Activated T-helper 2 cell treated with anti-CD3 and anti-CD28 coated beads, Interferon-gamma antibody, Interleukin-2, Interleukin-4, amounts not matched to agents 10 μg/mL and 5 μg/mL and 100 μg/mL, durations not matched to agents 14 hours and 24 hours and 36 hours (primary cell): ENCODE measurements at regions not wholly inside any gene's neighbourhood (a gene's known extent, or its start where the extent isn't known, plus 50 kb on each side); places are given as distances from the start of the nearest gene placed in this dataset.

Source experiments
- DNase-seq: peaks from one replicate; pipeline ENCODE4 v3.0.0; 2021; ENCODE audit warnings: low spot score
- H3K27ac Mint-ChIP-seq: one replicate; pipeline ENCODE4 v1.8.0; 2021; ENCODE audit warnings: mixed read lengths
- H3K27me3 Mint-ChIP-seq: one replicate; pipeline ENCODE4 v1.8.0; 2021; ENCODE audit warnings: low read depth, mixed read lengths
- H3K36me3 Mint-ChIP-seq: one replicate; pipeline ENCODE4 v1.8.0; 2021; ENCODE audit warnings: low read depth, mixed read lengths
- H3K4me1 Mint-ChIP-seq: one replicate; pipeline ENCODE4 v1.8.0; 2021; ENCODE audit warnings: low read depth, mixed read lengths
- H3K4me3 Mint-ChIP-seq: one replicate; pipeline ENCODE4 v1.8.0; 2021; ENCODE audit warnings: low read depth, mild to moderate bottlenecking, moderate library complexity, mixed read lengths
- H3K9me3 Mint-ChIP-seq: one replicate; pipeline ENCODE4 v1.8.0; 2021; ENCODE audit warnings: mixed read lengths
- intact Hi-C: fragments of 100-400 bp; cut with micrococcal nuclease; formaldehyde crosslinking; loops from one replicate; pipeline ENCODE4 v1.15.1; 2023

DNA sequence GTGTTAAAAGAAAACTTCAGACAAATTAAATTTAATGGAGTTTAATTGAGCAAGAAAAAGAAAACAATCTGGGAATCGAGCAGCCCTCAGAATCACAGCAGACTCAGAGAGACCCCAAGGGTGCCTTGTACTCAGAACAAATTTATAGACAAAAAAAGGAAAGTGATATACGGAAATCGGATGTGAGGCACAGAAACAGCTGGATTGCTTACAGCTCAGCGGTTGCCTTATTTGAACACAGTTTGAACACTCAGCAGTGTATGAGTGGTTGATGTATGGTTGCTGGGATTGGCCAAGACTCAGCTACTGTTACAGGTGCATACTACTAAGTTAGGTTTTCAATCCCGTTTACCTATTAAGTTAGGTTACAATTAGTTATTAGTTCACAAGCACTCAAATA lies 103.8 kb upstream of the LYZL1 start:
- intact Hi-C loops: no loop called here
- Mint-ChIP-seq H3K27me3 (no peaks in the 10 kb centered on the region), H3K27ac (no peak overlapping the region), H3K4me1 (no peaks in the 10 kb centered on the region), H3K4me3 (no peak overlapping the region), H3K9me3 (no peaks in the 10 kb centered on the region), H3K36me3 (no peaks in the 10 kb centered on the region)
- DNase-seq: no peak

DNA sequence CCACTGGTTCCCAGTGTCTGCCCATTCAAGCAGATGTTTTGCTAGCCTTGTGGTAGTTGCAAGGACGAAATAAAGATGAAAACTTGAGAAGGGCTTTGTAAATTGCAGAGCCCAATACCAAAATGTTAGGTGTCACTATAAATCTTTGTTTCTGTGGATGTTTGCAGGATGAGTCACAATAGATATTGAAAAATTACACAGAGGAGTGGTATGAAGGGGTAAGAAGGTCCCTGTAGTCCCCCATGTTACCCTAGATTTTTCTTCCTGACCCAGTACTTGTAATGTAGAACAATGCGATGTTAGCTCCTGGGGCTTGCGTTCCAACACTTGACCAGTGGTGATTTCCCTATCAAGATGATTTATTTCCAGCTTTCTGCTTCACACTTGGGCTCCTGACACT lies 102.6 kb upstream of the LYZL1 start:
- Mint-ChIP-seq H3K4me1 (no peaks in the 10 kb centered on the region), H3K4me3 (no peak overlapping the region), H3K9me3 (no peaks in the 10 kb centered on the region), H3K36me3 (no peaks in the 10 kb centered on the region), H3K27me3 (peaks cover 3% of the 10 kb centered on the region), H3K27ac (no peak overlapping the region)
- no peak for DNase-seq
- intact Hi-C loops: no loop called here

DNA sequence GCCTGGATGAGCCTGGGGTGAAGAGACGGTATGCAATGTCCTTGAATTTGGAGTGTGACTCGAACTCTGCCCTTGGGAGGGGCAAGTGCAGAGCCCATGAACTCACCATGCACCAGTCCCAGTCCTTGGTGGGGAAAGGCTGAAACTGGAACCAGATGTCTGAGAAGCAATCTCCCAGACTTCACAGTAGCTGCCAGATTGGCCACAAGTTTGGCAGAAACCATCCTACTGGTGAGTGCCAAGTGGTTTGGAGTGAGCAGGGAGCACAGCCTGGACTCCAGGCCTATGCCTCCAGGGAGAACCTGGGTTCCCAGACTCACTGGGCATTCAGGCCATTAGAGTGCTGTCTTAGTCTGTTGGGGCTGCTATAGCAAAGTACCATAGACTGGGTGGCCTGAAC lies 99.6 kb upstream of the LYZL1 start:
- Mint-ChIP-seq H3K4me1 (no peaks in the 10 kb centered on the region), H3K36me3 (no peaks in the 10 kb centered on the region), H3K4me3 (no peak overlapping the region), H3K9me3 (no peaks in the 10 kb centered on the region), H3K27ac (no peak overlapping the region), H3K27me3 (peaks cover 4% of the 10 kb centered on the region)
- DNase-seq: no peak
- intact Hi-C loops: no loop called here

DNA sequence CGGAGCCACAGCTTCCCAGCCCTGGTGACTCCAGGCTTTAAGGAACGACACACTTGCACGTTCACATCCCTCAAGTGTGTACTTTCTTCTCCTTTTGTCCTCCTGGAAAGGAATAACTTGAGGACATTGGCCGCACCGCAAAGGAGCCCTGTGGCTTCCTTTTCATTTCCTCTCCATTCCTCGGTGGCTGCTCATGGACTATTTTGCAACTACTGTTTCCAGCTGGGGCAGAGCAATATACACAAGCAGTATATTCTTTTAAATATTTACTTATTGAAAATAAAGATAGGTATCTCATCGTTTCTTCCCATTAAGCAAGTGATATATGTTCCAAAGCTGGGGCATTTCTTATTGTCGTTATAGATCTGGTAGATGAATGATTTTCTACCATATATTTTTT lies 97.2 kb upstream of the LYZL1 start:
- intact Hi-C loops: no loop called here
- DNase-seq: no peak
- Mint-ChIP-seq H3K4me3 (no peak overlapping the region), H3K9me3 (no peaks in the 10 kb centered on the region), H3K36me3 (no peaks in the 10 kb centered on the region), H3K4me1 (no peaks in the 10 kb centered on the region), H3K27ac (no peak overlapping the region), H3K27me3 (peaks cover 4% of the 10 kb centered on the region)

DNA sequence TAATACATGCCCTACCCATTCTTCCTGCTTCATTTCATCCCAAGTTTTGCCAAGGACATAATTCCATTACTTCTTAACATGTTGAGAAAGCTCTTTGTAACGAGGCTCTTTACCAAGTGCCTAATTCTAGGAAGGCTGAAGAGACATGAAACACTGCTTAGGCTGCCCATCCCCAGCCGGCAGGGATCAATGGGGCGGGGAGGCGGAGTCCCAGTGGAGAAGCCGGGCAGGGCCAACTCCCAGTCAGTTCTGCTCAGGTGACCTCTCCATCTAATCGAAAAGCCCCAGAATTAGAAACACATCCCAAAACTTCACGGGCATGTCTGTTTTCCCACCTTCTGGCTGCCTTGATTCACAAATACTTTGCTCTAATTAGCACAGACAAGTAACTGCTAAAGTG lies 89.5 kb upstream of the LYZL1 start:
- Mint-ChIP-seq H3K27ac (no peak overlapping the region), H3K9me3 (no peaks in the 10 kb centered on the region), H3K27me3 (no peaks in the 10 kb centered on the region), H3K4me3 (no peak overlapping the region), H3K36me3 (no peaks in the 10 kb centered on the region), H3K4me1 (no peaks in the 10 kb centered on the region)
- intact Hi-C loops: no loop called here
- DNase-seq: no peak

DNA sequence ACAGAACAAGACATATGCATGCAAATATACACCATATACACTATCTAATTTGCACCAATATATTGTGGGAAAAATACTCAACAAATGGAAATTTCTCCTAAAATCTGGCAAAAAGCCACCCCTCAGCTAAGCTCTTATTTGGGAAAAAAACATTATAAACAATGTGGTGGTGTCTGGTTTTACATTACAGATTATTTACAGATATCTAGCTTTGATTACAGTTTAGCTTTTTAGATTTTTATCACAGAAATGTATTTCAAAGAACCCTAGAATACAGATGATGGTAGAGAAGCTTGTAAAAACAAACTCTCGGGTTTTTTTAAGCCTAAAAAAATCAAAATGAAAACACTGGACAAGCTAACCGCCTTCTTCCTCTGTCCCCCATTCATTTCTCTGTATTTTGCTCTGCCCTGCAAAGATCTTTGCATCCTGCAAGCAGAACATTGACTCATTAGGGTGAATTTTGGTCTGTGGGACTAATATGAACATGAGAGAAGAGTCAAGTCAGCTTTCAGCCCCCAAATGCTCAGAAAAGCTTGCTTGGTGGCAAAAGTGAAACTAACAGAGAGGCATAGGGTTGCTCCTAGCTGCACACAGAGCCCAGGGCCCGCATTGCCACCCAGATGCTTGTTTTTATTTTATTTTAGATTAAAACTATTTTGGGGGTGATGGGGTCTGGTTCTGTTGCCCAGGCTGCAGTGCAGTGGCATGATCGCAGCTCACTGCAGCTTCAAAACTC lies 88.8 kb upstream of the LYZL1 start:
- Mint-ChIP-seq H3K27ac (no peak overlapping the region), H3K4me3 (no peak overlapping the region), H3K36me3 (no peaks in the 10 kb centered on the region), H3K9me3 (no peaks in the 10 kb centered on the region), H3K27me3 (peaks cover 3% of the 10 kb centered on the region), H3K4me1 (no peaks in the 10 kb centered on the region)
- intact Hi-C loops: no loop called here
- DNase-seq: no peak

DNA sequence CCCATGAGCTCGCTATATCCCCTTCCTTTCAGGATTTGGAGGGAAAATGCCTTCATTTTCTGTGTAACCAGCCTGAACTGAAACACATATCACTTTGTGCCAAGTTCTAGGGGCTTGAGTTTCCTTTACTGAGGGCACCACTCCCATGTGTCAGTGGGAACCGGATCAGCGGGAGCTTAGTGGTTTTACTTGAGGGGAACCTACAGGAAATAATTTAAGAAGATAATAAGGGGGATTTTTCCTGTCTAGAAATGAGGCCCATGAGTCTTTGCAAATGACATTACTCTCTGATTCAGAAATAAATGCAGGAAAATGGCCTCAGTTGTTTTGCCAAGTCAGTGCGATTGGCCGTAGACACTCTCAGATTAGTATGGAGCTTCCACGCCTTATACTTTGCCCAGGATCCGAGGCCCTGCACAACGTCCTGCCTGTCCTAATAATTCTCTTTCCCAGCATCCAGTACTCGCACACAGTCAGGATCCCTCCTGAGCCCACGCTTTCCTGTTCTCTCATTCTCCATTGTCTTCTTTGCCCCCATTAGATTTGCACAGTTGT lies 86.4 kb upstream of the LYZL1 start:
- Mint-ChIP-seq H3K4me3 (no peak overlapping the region), H3K4me1 (no peaks in the 10 kb centered on the region), H3K9me3 (no peaks in the 10 kb centered on the region), H3K27ac (no peak overlapping the region), H3K36me3 (no peaks in the 10 kb centered on the region), H3K27me3 (peaks cover 3% of the 10 kb centered on the region)
- no peak for DNase-seq
- intact Hi-C loops: no loop called here

DNA sequence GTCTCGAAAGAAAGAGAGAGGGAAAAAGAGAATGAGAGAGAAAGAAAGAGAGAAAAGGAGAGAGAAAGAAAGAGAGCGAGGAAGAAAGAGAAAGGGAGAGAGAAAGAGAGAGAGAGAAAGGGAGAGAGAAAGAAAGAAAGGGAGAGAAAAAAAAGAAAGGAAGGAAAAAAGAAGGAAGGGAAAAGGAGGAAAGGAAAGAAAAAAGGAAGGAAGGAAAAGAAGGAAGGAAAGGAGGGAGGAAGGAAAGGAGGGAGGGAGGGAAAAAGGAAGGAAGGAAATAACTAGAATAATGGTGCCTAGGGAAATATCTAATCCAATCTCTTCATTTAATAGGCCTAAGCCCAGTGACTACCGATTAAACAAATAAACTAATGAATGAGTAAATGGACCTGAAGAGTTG lies 85.4 kb upstream of the LYZL1 start:
- Mint-ChIP-seq H3K27ac (no peak overlapping the region), H3K36me3 (no peaks in the 10 kb centered on the region), H3K27me3 (peaks cover 3% of the 10 kb centered on the region), H3K4me3 (no peak overlapping the region), H3K9me3 (no peaks in the 10 kb centered on the region), H3K4me1 (no peaks in the 10 kb centered on the region)
- intact Hi-C loops: no loop called here
- no peak for DNase-seq

DNA sequence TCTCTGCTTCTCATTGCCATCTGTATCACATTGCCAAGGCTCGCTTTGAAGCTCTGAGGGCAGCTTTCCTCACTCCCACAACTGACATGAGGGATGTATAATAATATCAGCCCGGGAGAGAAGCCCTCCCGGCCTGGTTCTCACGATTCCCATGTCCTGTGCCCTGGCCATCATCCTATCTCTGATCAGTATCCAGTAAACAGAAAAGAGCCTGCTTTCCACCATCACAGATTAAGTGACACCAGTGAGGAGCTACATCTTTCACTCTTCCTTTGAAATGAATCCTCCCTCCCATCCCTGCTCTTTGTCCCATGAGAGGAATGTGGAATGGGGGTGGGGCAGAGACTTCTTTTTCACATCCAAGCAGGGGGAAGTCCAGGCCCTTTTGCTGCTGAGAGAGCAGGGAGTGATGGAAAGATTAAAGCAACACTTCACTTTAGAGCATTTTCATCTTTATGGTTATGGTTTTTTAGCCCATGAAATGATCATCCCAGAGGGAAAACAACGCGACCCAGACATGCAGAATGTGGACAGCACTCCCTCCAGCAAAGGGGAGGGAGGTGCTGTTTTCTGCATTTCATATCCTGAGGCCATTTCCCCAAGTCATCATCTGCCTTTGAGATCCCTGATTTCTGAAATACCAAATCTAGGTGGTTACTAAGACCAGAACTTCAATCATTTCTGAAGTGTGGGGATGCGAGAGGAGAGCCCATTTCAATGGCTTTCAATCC lies 84.6 kb upstream of the LYZL1 start:
- Mint-ChIP-seq H3K4me3 (no peak overlapping the region), H3K27me3 (peaks cover 3% of the 10 kb centered on the region), H3K27ac (no peak overlapping the region), H3K4me1 (no peaks in the 10 kb centered on the region), H3K36me3 (no peaks in the 10 kb centered on the region), H3K9me3 (no peaks in the 10 kb centered on the region)
- intact Hi-C loops: no loop called here
- no peak for DNase-seq

DNA sequence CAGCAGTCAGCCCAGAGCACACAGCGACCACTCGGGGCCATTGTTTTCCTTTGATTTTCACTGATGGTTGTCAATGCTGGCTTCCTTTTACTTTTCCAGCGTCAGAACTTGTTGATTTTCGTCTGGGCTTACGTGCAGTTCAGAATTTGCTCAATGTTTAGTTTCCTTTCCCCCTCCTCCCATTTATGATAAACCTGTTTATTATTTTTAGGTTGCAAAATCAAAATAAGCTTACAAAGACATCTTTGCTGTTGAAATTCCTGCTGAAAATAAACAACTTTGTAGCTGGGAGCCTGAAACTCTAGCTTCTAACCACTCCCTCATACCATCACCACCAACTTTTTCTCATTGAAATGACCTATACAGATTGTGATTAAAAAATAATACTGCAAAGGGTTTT lies 83.1 kb upstream of the LYZL1 start:
- Mint-ChIP-seq H3K36me3 (no peaks in the 10 kb centered on the region), H3K9me3 (peaks cover 2% of the 10 kb centered on the region), H3K27me3 (peaks cover 3% of the 10 kb centered on the region), H3K27ac (no peak overlapping the region), H3K4me3 (no peak overlapping the region), H3K4me1 (no peaks in the 10 kb centered on the region)
- no peak for DNase-seq
- intact Hi-C loops: no loop called here

DNA sequence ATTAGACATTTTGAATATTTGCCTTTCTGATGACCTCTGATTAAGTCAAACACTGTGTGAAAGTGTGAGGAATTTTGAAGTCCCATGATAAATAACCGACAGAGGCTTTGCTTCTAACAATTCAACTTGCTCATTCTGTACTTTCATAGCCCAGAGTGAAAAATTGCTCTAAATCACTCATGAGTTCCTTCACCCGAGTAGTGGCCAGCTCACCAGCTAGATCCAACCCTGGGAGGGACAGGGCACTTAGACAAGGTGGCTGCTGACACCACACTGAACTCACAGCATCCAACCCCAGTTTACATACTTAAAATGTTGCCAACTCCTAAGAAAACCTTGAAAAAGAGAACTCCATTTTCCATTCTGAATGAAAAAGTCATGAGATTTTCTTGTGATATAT lies 80.0 kb upstream of the LYZL1 start:
- Mint-ChIP-seq H3K4me1 (no peaks in the 10 kb centered on the region), H3K36me3 (no peaks in the 10 kb centered on the region), H3K27me3 (peaks cover 3% of the 10 kb centered on the region)

DNA sequence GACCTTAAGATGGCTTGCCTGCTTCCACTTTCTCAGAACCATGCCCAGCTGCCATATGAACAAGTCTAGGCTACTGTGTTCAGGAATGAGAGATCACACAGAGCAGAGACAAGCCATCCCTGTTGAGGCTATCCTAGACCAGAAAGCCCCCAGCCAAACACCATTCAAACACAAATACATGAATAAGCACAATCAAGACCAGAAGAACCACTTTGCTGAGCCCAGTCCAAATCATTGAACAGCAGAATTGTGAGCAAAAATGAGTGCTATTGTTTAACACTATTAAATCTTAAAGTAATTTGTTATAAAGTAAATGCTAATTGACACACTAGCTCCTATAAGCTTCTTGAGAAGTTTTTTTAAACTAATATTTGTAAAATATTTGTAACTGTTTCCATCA lies 79.0 kb upstream of the LYZL1 start:
- intact Hi-C loops: no loop called here
- H3K27ac Mint-ChIP-seq: no peak overlapping the region
- H3K4me3 Mint-ChIP-seq: no peak overlapping the region

More for the DNA sequence above, 80.0 kb upstream of the LYZL1 start:
- DNase-seq: no peak
- Mint-ChIP-seq H3K27ac (no peak overlapping the region), H3K4me3 (no peak overlapping the region), H3K9me3 (peaks cover 2% of the 10 kb centered on the region)
- intact Hi-C loops: no loop called here

DNA sequence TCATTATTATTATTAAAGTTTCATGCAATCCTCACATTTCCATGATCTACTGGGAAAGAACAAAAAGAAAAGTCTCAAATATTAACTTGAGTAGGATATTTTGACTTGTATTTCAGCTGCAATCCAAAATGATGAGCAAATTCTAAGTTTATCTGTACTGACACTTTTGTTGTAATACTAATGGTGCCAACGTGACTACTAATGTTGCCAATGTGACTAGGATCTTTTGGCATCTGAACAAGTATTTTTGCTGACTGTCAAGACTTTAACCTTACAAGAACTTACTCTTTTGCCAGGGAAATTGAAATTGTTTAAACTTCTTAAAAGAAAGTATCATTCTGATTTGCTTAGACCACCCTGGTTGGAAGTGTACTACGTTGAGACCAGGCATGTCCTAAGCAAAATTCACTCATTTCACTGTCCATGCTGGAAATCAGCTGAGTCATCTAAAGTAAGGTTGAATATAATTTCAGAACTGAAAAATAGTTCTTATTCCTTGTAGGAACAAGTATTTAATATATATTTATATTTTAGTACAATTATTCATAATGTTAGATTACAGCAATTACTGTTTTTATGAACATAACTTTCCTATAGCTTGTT lies 78.5 kb upstream of the LYZL1 start:
- Mint-ChIP-seq H3K27me3 (no peaks in the 10 kb centered on the region), H3K4me3 (no peak overlapping the region), H3K36me3 (no peaks in the 10 kb centered on the region), H3K4me1 (no peaks in the 10 kb centered on the region), H3K9me3 (peaks cover 2% of the 10 kb centered on the region), H3K27ac (no peak overlapping the region)
- intact Hi-C loops: no loop called here
- DNase-seq: no peak

More for the DNA sequence above, 79.0 kb upstream of the LYZL1 start:
- Mint-ChIP-seq H3K4me1 (no peaks in the 10 kb centered on the region), H3K9me3 (peaks cover 2% of the 10 kb centered on the region), H3K27me3 (peaks cover 2% of the 10 kb centered on the region), H3K36me3 (no peaks in the 10 kb centered on the region)
- DNase-seq: no peak
